ENCODE measurements at regions not wholly inside any gene's neighbourhood (a gene's known extent, or its start where the extent isn't known, plus 50 kb on each side); places are given as distances from the start of the nearest gene placed in this dataset.
"Not testable (repeated sequence)": the region's sequence is repeated elsewhere in the genome, so short reads cannot be mapped to it uniquely, and the experiment has no call there.

DNA sequence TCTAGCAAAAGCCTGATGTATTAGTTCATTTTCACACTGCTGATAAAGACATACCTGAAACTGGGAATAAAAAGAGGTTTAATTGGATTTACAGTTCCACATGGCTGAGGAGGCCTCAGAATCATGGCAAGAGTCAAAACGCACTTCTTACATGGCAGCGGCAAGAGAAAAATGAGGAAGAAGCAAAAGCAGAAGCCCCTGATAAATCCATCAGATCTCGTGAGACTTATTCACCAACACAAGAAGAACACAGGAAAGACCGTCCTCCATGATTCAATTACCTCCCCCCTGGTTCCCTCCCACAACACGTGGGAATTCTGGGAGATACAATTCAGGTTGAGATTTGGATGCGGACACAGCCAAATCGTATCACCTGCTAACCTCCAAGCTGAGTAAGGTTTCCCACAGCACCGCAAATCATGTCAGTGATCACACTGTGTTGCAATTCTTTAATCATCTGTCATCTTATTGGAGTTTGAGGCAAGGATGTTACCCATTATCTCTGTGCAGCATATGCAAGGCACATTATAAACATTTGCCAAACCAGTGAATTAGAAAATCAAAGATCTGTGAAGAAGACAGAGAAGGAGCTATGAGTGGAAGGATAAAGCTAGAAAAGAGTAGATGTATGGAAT, 128.5 kb downstream of the ZNF281 start:
- no peak for DNase-seq

DNA sequence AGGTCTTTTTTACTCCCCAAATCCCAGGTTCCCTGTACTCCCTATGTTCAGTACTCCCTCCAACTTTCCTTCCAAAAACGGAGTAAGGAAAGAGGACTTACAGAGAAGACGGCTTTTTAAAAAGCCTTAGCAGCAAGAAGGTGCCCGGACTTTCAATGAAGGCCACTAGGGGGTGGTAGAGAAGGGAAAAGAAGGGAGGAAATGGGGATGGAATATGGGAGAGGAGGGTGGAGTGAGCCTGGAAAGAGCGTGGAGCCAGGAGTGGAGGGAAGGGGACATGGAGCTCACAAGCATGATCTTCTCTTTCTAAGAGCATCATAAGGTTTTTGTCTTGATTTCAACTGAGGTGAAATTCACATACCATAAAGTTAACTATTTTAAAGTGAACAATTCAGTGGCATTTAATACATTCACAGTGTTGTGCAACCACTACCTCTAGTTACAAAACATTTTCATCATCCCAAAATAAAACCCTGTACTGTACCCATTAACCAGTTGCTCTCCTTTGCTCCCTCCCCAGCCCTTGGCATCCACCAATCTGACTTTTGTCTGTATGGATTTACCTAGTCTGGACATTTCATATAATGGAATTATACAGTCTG, 129.9 kb downstream of the ZNF281 start:
- DNase-seq = no peak

DNA sequence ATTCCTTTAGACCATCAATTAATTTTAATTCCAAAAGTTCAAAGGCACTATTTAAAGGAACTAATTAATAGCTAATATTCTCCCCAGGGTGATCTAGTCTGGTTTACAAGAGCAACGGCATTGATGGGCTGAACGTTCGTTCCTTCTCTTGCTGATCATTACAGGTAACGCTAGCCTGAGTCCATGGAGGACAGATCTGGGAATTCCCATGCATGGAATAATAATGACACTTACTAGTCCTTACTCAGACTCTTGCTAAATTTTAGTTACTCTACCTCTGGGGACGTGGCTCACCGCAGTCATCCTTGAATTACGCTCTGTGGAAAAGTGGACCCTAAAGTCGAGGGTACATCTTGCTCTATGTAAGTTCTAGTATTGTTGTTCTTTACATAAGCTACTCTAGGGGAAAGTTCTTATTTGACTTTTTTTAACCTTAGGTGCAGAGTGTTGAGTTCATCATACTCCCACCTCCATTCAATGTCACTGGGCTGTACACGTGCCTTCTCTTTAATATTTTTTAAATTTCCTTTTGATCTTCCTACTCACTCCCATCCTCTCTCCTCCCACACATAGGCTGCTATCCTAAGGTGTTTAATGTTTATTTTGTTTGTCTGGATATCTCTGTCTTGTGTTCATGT, 133.9 kb downstream of the ZNF281 start:
- DNase-seq = no peak

DNA sequence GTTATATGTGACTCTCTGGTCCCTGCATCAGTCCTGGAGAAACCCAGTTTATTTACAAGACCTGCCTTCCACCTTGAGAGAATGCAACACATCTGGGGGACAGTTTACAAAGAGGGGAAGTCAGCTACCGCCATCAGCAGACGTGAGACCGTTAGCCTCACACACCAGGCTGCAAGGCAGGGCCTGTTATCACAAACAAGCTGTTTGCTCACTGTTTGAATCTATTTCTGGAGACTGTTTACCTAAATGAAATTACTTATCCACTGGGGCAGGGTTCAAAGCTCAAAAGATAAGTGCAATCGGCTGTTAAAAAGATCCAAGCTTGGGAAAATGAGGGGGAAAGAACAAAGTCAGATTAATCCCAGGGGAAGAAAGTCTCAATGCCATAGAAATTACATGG, 134.4 kb downstream of the ZNF281 start:
- no peak for DNase-seq

DNA sequence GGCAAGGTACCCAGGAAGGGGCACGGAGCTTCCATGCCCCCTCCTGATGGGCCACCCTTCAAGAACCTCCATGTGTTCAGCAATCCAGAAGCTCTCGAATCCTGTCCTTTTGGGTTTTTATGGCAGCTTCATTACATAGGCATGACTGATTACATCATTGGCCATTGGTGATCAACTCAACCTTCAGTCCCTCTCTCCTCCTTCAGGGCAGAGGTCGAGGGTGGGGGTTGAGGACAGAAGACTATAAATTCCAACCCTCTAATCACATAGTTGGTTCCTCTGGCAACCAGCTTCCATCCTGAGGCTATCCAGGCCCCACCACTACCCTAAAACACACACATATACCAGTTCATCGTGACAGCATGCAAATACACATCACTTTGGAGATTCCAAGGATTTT, 135.7 kb downstream of the ZNF281 start:
- no peak for DNase-seq

DNA sequence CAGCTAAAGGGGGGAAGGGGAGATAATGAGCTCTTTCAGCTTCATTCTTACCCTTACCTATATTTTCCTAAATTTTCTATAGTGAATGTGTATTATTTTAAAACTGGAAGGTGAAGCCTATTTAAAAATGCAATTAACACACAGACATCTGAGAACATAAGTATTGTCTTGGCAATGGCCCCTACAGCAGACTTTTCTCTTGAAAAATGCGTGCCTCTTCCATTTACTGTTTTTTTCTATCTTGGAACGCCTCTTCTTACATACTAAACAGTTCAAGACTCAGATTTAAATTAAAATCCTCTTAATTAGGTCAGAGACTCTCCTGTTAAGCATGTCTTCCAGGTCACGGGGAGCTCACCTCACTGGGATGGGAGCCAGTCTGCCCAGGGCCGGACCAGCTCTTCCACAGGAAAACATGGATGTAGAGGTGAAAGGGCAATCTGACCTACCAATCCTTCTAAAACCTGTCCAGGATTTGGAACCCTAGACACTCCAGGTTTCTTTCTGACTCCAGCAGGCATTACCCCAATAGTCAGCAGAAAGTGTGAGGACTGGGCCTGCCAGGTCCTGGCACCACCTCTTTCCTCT, 137.3 kb downstream of the ZNF281 start:
- DNase-seq = no peak

DNA sequence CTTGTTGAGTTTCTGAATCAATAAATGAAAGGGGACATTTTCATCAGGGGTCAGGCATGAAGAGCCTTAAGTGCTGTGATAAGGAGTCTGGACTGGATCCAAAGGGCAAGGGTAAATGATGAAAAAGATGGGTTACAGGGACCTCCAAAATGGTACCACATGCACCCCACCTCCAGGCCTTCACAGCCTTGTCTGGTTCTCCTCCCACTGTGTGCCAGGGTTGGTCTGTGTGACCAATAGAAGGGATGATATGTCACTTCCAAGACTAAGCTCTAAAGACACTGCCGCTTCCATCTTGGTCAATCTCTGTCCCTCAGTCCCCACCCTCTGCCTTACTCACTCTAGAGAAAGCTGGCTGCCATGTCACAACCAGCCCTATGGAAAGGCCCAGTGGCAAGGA, 140.6 kb downstream of the ZNF281 start:
- DNase-seq = no peak

DNA sequence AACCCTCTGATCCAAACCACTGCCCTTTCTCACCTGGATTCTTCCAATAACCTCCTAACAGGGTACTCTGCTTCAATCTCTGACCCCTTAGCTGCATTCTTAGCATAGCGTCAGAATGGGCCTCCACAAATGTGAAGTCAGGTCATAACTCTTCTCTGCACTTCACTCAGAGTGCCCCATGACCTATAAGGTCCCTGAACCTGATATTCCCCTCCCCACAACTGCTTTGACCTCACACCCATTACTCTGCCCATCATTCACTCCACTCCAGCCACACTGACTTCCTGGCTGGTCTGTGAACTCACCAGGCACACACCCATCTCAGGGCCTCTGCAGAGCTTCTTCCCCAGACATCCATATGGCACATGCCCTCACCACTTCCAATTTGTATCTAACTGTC, 141.9 kb downstream of the ZNF281 start:
- DNase-seq = no peak

DNA sequence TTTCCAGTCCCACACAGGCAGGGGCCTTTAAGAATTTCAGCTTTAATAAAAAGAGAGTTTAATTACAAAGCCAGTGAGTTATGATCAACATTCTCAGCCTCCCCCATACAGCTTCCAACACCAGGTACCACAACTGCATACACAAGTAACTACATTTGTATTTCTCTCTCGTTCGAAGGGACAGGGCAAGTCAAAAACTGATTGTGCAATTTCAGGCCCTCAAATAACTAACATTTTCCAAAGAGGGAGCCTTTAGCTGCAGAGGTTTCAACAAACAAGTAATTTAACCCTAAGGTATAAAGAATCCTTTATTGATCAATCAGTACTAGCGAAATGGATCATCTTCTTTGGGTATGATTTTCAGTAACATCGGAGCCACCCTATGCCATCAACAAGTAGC, 142.4 kb downstream of the ZNF281 start:
- no peak for DNase-seq

DNA sequence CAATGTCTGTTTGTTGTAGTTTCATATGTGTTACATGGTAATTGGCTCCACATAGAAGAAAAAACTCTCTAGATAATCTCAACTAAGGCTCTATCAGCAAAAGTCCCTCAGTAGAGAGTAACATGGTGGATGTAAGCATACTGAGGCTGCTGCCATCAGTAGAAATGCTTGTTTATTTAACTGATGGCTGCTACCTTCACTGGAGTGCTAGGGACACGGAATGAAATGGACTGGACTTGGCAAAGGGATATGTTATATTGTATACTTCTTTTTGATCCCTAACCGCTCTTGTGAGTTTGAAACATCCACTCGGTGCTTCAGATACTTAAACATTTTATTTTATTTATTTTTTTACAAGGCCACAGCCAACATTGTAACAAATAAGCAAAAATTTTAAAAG, 143.0 kb downstream of the ZNF281 start:
- DNase-seq = no peak

DNA sequence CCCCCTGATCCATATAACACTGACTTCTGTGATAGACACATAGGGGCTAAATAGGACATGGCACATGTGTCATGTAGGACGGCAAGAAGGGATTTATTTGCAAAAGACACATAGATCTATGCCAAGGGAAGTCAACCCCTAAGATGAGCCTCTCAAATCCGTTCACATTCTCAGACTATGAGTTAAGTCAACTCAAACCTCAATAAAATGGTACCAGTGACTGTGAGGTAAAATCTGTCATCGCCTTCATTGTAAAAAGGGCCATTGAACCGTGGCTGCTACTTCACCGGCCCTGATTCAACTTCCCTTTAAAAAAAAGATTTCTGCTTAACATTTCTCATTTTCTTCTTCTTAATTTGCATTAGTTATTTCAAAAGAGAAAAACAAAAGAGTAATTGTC, 144.0 kb downstream of the ZNF281 start:
- no peak for DNase-seq

DNA sequence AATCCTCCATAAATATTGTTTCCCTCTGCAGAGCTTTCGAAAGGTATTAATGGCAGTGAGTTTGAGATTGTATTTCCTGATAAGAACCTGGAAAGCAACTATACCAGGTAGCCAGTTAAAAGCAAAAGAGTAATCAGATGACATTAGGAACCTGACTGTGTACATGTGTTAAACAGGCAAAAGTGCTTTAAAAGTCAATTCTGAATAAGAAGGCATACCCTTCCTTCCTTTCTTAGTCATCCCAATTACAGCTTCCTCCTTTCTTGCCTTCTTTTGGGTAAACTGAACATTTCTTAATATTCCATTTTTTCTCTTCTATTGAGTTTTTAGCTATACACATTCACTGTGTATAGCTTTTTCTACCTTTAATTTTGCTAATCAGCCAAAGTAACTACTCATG, 144.7 kb downstream of the ZNF281 start:
- DNase-seq = no peak

DNA sequence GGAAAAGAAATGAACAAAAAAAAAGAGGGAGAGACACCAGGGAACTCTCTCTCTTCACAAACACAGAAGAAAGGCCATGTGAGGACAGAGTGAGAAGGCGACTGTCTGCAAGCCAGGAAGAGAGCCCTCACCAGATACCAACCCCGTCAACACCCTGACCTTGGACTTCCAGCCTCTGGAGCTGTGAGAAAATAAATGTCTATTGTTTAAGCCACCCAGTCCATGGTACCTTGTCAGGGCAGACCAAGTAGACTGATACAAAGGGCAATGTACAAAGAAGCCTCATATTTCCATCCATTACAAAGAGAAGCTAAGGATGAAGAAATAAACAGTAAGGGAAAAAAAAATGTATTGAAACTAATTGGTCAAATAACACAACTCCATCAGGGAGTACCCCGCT, 146.6 kb downstream of the ZNF281 start:
- DNase-seq = no peak

DNA sequence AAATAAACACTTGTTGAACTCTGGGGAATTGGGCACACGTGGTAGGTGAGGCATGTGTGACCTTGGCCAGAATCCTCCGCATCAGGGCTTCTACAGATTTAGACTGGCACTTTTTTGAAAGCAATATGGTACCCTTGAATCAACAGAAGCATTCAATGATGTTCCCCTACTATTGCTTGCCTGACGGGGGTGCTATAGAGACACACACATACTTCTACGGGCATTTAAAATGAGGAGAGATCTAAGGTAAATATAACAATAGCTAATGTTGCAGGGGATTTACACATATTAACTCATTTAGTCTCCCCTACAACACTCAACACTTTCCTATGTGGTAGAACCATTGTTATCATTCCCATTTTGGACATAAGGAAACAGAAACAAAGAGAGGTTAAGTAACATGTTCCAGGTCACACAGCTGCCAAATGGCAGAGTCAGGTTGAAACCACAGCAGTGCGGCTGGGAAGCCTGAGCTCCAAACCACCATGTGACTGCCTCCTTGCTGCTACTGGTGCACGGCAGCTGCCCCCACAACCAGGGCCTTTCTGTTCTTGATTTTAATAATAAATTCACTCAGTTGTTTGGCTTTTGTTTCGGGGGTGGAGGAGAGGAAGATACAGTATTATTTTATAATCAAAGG, 147.4 kb downstream of the ZNF281 start:
- DNase-seq = no peak

DNA sequence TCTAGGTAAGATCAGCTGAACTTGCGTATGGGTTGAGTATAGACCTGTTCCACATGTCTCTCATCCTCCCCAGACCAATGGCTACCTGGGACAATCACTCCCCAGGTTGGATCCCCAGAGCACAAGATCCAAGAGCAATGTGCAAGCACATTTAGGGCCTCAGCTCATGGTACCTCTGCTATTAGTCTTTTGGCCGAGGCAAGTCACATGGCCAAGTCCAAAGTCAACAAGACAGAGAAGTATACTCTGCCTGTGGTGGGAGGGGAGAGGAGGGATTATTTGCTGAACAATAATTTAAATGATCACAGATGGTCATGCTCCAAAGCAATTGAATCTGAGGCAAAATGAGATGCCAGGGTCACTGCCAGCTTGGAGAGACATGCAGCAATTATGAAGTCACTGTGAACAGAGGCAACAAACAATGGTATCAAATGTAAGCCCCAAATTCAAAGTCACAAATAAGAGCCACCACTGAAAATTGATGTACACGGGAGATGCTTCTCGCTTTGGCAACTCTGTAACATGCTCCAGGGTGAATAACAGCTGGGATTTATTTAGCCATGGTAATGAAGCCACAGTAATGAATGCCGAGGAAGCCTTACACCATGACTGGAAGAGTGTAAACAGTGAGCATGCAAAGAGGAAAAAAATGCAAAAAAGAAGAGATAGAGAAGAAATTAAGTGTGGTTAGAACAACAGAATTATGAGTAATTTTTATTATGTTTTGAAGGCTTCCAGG, 149.1 kb downstream of the ZNF281 start:
- DNase-seq = no peak

DNA sequence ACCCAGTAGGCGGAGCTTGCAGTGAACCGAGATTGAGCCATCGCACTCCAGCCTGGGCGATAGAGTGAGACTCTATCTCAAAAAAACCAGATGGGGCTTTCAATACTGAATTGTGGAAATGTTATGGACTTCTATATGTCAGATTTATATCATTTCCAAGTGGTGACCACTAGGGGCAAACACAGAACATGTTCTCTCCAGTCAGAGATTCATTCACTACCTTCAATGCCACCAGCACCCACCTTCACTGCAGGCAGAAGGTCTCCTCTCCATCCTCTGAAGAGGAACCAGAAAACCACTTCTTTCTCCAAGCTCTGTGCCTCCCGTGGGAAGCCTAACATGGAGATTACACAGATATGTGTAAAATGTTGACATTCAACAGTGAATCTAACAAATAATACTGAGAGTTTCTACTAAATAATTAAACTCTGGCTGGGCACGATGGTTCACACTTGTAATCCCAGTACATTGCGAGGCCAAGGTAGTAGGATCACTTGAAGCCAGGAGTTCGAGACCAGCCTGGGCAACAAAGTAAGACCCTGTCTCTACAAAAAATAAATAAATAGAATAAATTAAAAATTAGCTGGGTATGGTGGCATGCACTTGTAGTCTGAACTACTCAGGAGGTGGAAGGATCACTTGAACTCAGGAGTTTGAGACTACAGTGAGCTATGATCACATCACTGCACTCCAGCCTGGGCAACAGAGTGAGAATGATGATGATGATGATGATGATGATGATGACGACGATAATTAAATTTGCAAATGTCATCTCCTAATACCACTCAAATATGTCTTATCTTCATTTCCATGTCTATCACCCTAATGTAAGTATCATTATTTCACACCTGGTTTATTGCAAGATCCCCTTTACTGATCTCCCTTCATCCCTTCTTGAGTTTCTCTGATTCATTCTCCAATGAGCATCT, 151.1 kb downstream of the ZNF281 start:
- DNase-seq = no peak

DNA sequence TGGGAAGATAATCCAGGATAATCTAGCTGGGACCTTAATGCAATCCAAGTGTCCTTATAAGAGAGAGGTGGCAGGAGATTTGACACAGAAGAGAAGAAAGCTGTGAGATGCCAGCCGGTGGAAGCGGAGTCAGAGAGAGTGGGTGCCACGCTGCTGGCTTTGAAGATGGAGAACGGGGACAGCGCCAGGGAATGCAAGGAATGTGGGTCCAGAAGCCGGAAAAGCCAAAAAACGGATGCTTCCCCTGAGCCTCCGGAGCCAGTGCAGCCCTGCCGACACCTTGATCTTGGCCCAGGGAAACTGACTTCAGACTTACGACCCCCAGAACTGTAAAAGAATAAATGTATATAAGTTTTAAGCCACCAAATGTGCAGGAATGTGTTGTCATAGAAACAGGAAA, 152.6 kb downstream of the ZNF281 start:
- no peak for DNase-seq

DNA sequence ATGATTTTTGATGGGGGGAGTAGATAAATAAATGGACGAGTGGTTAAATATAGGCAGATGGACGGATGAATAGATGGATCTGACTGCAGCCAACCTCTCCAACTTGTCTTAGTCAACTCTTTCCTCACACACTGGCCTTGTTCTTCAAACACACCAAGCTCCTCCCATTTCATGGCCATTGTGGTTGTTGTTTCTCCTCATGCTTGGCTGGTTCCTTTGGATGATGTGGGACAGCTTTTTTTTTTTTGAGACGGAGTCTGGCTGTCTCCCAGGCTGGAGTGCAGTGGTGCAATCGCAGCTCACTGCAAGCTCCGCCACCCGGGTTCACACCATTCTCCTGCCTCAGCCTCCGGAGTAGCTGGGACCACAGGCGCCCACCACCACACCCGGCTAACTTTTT, 155.2 kb downstream of the ZNF281 start:
- not testable (repeated sequence) for DNase-seq

DNA sequence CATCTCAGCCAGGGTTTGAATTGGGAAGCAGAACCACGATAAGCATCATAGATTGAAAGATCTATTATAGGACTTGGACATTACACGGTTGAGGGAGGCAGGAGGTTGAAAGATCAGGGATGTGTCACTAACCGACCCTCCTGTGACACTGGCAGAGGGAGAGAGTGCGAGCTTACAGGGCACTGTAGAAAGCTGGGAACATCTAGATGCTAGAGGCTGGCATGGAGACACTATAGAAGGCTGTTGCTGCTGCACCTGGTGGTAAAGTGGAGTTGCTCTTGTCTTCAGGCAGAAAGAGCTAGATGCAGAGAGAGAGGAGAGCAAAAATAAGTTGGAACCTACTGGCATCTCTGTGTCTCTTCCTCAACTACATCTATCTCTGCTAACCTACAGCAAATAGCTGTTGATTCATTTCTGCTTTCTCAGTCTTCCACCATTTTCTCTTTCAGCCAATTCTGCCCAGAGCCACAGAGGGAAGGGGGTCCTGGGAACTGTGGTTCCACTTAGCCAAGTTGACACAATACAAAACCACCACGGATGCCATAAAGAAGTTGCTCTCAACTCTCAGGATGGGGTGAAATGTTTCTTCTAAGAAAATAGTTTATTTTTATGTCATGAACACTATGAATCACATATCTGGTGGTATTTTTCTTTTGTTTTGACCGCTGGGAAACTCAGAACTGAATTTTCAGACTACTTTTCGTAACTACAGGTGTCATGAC, 155.9 kb downstream of the ZNF281 start:
- DNase-seq = no peak

DNA sequence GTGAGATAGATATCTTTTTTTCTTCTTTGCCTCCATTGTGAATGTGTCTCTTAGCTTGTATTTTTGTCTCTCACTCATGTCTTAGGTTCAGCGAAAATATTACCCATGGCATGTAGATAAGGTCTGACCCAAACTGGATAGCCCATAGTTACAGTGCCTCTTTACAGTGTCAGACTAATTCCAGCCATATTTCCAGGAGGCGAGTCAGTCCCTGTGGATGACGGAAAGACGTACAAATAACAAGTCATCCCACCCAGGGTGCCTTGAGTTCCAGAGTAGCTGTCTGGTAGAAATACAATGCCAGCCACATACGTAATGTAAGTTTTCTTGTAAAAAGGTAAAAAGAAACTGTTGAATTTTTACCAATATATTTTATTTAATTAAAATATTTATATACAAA, 157.3 kb downstream of the ZNF281 start:
- DNase-seq = no peak

DNA sequence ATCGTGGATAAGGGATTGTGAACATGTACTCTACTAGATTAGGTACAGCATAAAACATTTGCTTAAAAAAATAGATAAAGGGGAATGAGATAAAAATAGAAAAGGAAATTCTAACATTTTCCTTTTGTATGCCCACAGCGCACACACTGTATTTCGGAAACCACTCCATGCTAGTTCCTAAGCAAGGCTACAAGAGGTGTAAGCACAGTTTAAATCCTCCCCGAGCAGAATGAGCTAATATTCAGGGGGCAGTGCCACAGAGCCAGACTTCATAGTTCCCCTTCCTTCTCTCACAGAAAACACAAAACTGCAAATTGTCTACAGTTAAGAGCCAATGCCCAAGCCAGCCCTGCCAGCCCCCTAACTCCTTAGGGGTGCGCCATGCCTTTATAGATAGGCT, 159.4 kb downstream of the ZNF281 start:
- DNase-seq = no peak

All from central memory CD4-positive, alpha-beta T cell (primary cell).